ENCODE measurements at regions not wholly inside any gene's neighbourhood (a gene's known extent, or its start where the extent isn't known, plus 50 kb on each side); places are given as distances from the start of the nearest gene placed in this dataset.

GRCh38 chr4:38501698-38502097 is 162.3 kb upstream of the KLF3 start:
- Mint-ChIP-seq H3K27me3 (ENCODE audit: low read depth) (no peaks in the 10 kb centered on the region), H3K27ac (no peak overlapping the region), H3K4me3 (no peak overlapping the region), H3K9me3 (no peaks in the 10 kb centered on the region), H3K36me3 (ENCODE audit: insufficient read depth in 2 of 2) (peaks cover 0 to 1% of the 10 kb centered on the region in 2 donors), H3K4me1 (ENCODE audit: low read depth) (peaks cover 16% of the 10 kb centered on the region)
- DNase-seq = no peak
- ATAC-seq (replicated peaks in 1 of 2) = no peak

GRCh38 chr4:38503689-38504395 is 160.2 kb upstream of the KLF3 start:
- H3K36me3 Mint-ChIP-seq (ENCODE audit: insufficient read depth in 2 of 2) = peaks cover 0 to 1% of the 10 kb centered on the region in 2 donors
- ATAC-seq (replicated peaks in 1 of 2) (peak in 1 of 2 donors; percentile 51), DNase-seq (no peak)
- no peaks in the 10 kb centered on the region for H3K9me3 Mint-ChIP-seq
- peaks cover 34% of the 10 kb centered on the region for H3K4me1 Mint-ChIP-seq (ENCODE audit: low read depth)
- H3K27ac Mint-ChIP-seq = peak overlapping the region; percentile 78
- H3K4me3 Mint-ChIP-seq = peak overlapping the region in 1 of 2 donors; percentile 71
- H3K27me3 Mint-ChIP-seq (ENCODE audit: low read depth) = no peaks in the 10 kb centered on the region

- H3K27me3 Mint-ChIP-seq (ENCODE audit: low read depth) = no peaks in the 10 kb centered on the region
- DNase-seq = no peak
- ATAC-seq (replicated peaks in 1 of 2) = no peak
- H3K4me3 Mint-ChIP-seq = peak overlapping the region in 1 of 2 donors; percentile 71
- peaks cover 39% of the 10 kb centered on the region for H3K4me1 Mint-ChIP-seq (ENCODE audit: low read depth)
- H3K36me3 Mint-ChIP-seq (ENCODE audit: insufficient read depth in 2 of 2) = peaks cover 0 to 1% of the 10 kb centered on the region in 2 donors
- no peaks in the 10 kb centered on the region for H3K9me3 Mint-ChIP-seq
- no peak overlapping the region for H3K27ac Mint-ChIP-seq
These were observed 159.6 kb upstream of the KLF3 start for GRCh38 chr4:38504396-38504715.

- Mint-ChIP-seq H3K27me3 (ENCODE audit: low read depth) (no peaks in the 10 kb centered on the region), H3K36me3 (ENCODE audit: insufficient read depth in 2 of 2) (no peaks in the 10 kb centered on the region), H3K9me3 (no peaks in the 10 kb centered on the region), H3K4me1 (ENCODE audit: low read depth) (peaks cover 74% of the 10 kb centered on the region), H3K4me3 (peak overlapping the region; percentile 53 to 63), H3K27ac (no peak overlapping the region)
- DNase-seq (peak; percentile 28 to 29), ATAC-seq (replicated peaks in 1 of 2) (peak; percentile 85 to 92)
These were observed 154.4 kb upstream of the KLF3 start for GRCh38 chr4:38509551-38509950.

- ATAC-seq (replicated peaks in 1 of 2) = peak in 1 of 2 donors; percentile 16
- Mint-ChIP-seq H3K36me3 (ENCODE audit: insufficient read depth in 2 of 2) (no peaks in the 10 kb centered on the region), H3K4me3 (peak overlapping the region; percentile 53 to 63), H3K27me3 (ENCODE audit: low read depth) (no peaks in the 10 kb centered on the region), H3K27ac (peak overlapping the region; percentile 62), H3K4me1 (ENCODE audit: low read depth) (peaks cover 81% of the 10 kb centered on the region), H3K9me3 (no peaks in the 10 kb centered on the region)
- DNase-seq = no peak
These were observed 153.8 kb upstream of the KLF3 start for GRCh38 chr4:38510201-38510600.

- DNase-seq (no peak), ATAC-seq (replicated peaks in 1 of 2) (no peak)
- H3K4me1 Mint-ChIP-seq (ENCODE audit: low read depth) = peaks cover 80% of the 10 kb centered on the region
- peak overlapping the region; percentile 31 to 48 for H3K4me3 Mint-ChIP-seq
- no peak overlapping the region for H3K27ac Mint-ChIP-seq
- no peaks in the 10 kb centered on the region for H3K9me3 Mint-ChIP-seq
- no peaks in the 10 kb centered on the region for H3K27me3 Mint-ChIP-seq (ENCODE audit: low read depth)
- no peaks in the 10 kb centered on the region for H3K36me3 Mint-ChIP-seq (ENCODE audit: insufficient read depth in 2 of 2)
These were observed 152.3 kb upstream of the KLF3 start for GRCh38 chr4:38511702-38512101.

GRCh38 chr4:38512840-38513239 is 151.2 kb upstream of the KLF3 start:
- Mint-ChIP-seq H3K4me1 (ENCODE audit: low read depth) (peaks cover 71% of the 10 kb centered on the region), H3K27ac (no peak overlapping the region), H3K9me3 (no peaks in the 10 kb centered on the region), H3K27me3 (ENCODE audit: low read depth) (no peaks in the 10 kb centered on the region), H3K36me3 (ENCODE audit: insufficient read depth in 2 of 2) (no peaks in the 10 kb centered on the region), H3K4me3 (peak overlapping the region in 1 of 2 donors; percentile 34)
- DNase-seq (no peak), ATAC-seq (replicated peaks in 1 of 2) (no peak)

GRCh38 chr4:38514465-38515146 is 149.4 kb upstream of the KLF3 start:
- Mint-ChIP-seq H3K4me1 (ENCODE audit: low read depth) (peaks cover 54% of the 10 kb centered on the region), H3K27ac (no peak overlapping the region), H3K27me3 (ENCODE audit: low read depth) (no peaks in the 10 kb centered on the region), H3K36me3 (ENCODE audit: insufficient read depth in 2 of 2) (no peaks in the 10 kb centered on the region), H3K9me3 (no peaks in the 10 kb centered on the region), H3K4me3 (no peak overlapping the region)
- ATAC-seq (replicated peaks in 1 of 2) (peak; percentile 94 to 96), DNase-seq (peak; percentile 18 to 24)

GRCh38 chr4:38516190-38516589 is 147.8 kb upstream of the KLF3 start:
- peaks cover 0 to 3% of the 10 kb centered on the region in 2 donors for H3K9me3 Mint-ChIP-seq
- H3K36me3 Mint-ChIP-seq (ENCODE audit: insufficient read depth in 2 of 2) = peaks cover 0 to 3% of the 10 kb centered on the region in 2 donors
- peaks cover 38% of the 10 kb centered on the region for H3K4me1 Mint-ChIP-seq (ENCODE audit: low read depth)
- H3K27ac Mint-ChIP-seq = no peak overlapping the region
- H3K27me3 Mint-ChIP-seq (ENCODE audit: low read depth) = no peaks in the 10 kb centered on the region
- H3K4me3 Mint-ChIP-seq = peak overlapping the region in 1 of 2 donors; percentile 34
- DNase-seq (no peak), ATAC-seq (replicated peaks in 1 of 2) (no peak)

GRCh38 chr4:38519666-38520065 is 144.3 kb upstream of the KLF3 start:
- Mint-ChIP-seq H3K27ac (no peak overlapping the region), H3K4me3 (no peak overlapping the region), H3K4me1 (ENCODE audit: low read depth) (peaks cover 36% of the 10 kb centered on the region), H3K27me3 (ENCODE audit: low read depth) (no peaks in the 10 kb centered on the region), H3K9me3 (peaks cover 0 to 4% of the 10 kb centered on the region in 2 donors), H3K36me3 (ENCODE audit: insufficient read depth in 2 of 2) (peaks cover 2 to 6% of the 10 kb centered on the region in 2 donors)
- DNase-seq = no peak
- no peak for ATAC-seq (replicated peaks in 1 of 2)

- H3K4me3 Mint-ChIP-seq = no peak overlapping the region
- DNase-seq (no peak), ATAC-seq (replicated peaks in 1 of 2) (no peak)
- H3K27ac Mint-ChIP-seq = no peak overlapping the region
- H3K9me3 Mint-ChIP-seq = peaks cover 0 to 8% of the 10 kb centered on the region in 2 donors
- H3K36me3 Mint-ChIP-seq (ENCODE audit: insufficient read depth in 2 of 2) = peaks cover 5 to 6% of the 10 kb centered on the region in 2 donors
- peaks cover 32% of the 10 kb centered on the region for H3K4me1 Mint-ChIP-seq (ENCODE audit: low read depth)
- peaks cover 19% of the 10 kb centered on the region for H3K27me3 Mint-ChIP-seq (ENCODE audit: low read depth)
These were observed 140.9 kb upstream of the KLF3 start for GRCh38 chr4:38523054-38523453.

GRCh38 chr4:38523524-38524448 is 140.2 kb upstream of the KLF3 start:
- peak; percentile 76 to 78 for DNase-seq
- ATAC-seq (replicated peaks in 1 of 2) = peak; percentile 91 to 92
- Mint-ChIP-seq H3K4me1 (ENCODE audit: low read depth) (peaks cover 33% of the 10 kb centered on the region), H3K27ac (peak overlapping the region; percentile 88), H3K36me3 (ENCODE audit: insufficient read depth in 2 of 2) (peaks cover 5 to 6% of the 10 kb centered on the region in 2 donors), H3K9me3 (peaks cover 0 to 8% of the 10 kb centered on the region in 2 donors), H3K27me3 (ENCODE audit: low read depth) (peaks cover 19% of the 10 kb centered on the region), H3K4me3 (peak overlapping the region; percentile 64 to 85)

- DNase-seq (no peak), ATAC-seq (replicated peaks in 1 of 2) (no peak)
- peaks cover 19% of the 10 kb centered on the region for H3K27me3 Mint-ChIP-seq (ENCODE audit: low read depth)
- peaks cover 56% of the 10 kb centered on the region for H3K4me1 Mint-ChIP-seq (ENCODE audit: low read depth)
- no peak overlapping the region for H3K27ac Mint-ChIP-seq
- H3K4me3 Mint-ChIP-seq = no peak overlapping the region
- H3K36me3 Mint-ChIP-seq (ENCODE audit: insufficient read depth in 2 of 2) = peaks cover 3 to 9% of the 10 kb centered on the region in 2 donors
- H3K9me3 Mint-ChIP-seq = peaks cover 0 to 9% of the 10 kb centered on the region in 2 donors
These were observed 137.6 kb upstream of the KLF3 start for GRCh38 chr4:38526412-38526811.
